ENCODE measurements at regions not wholly inside any gene's neighbourhood (a gene's known extent, or its start where the extent isn't known, plus 50 kb on each side); places are given as distances from the start of the nearest gene placed in this dataset.

DNA sequence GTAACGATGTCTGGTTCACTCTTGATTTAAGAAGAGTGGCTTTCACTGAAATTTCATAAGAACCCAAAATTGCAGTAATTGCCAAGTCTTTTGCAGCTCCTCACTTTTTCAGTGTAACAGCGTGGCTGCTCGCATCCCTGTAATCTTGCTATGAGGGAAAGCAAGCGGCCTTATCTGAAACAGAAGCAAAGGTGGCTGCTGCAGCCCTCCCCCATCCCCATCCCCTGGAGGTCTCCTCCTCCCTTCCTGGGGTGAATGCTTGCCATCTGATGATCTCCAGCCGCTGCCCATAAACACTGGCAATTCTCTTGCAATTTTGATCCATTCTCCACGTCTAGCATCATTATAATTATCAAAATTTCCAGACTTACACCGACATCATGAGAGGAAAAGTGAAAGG is 182.5 kb upstream of the ASIC2 start:
- no peak for DNase-seq (ENCODE audit: low read depth)

- DNase-seq (ENCODE audit: low read depth) = no peak
Measured at GRCh38 chr17:33481652-33482051, 188.6 kb upstream of the ASIC2 start.

DNA sequence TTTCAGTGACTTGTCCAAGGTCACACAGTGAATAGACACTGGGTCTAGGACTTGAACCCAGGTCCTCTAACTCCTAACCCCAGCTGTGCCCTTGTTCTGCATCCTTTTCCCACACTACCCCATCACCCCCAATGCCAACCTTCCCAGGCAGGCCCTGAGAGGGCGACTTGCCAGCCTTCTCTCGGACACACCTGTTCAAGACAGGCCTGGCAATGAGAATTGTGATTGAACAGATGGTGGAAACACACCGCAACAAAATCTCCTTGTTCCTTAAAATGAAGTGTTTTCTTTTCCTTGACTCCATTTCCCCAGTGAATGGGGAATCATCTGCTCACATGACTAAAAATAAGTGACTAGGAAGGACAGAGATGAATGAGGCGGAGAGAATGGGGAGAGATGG is 189.5 kb upstream of the ASIC2 start:
- DNase-seq (ENCODE audit: low read depth) = no peak

DNA sequence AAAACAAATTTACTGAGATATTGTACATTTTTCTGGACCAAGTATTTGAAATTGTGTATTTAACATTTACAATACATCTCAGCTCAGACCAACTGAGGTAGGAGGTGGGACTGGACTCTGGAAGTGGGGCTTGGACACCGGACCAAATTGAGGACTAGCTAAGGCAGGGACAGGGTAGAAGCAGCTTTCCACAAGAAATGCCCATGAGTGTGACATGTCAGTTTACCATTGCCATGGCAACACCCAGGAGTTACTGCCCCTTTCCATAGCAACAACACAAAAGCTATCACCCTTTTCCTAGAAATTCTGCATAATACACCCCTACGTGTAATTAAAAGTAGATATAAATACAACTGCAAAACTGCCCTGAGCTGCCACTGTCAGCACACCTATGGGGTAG is 191.5 kb upstream of the ASIC2 start:
- no peak for DNase-seq (ENCODE audit: low read depth)

DNA sequence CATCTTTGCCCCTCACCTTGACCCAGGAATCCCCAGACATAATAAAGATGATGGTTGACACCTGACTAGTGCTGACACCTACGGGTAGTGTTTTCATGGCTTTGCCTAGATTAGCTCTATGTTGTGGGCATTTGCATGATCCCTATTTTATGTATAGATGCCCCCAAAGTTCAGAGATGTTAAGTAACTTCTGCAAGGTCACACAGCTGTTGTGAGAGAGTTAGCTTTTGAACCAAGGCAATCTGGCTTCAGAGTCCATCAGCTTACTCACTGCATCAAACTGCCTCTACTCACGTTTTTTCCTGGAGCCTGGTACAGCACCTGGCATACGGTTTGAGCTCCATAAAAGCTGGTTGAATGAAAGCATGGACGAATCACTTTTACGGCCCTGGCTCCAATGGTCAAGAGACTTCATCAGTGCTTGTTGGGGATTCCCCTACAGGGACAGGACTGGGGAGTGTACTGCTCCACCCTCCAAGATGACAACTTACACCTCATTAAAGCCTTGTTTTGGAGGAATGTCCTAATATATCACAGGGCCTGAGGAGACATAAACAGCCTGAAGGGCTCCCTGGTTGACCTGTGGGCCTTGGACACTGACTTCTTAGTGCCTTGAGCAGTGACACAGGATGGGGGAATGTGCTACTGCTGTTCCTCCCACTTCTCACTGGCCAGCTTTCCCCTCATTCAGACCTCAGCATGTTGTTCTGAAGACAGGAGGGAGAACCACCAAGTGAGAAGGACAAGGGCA is 193.2 kb upstream of the ASIC2 start:
- no peak for DNase-seq (ENCODE audit: low read depth)

- no peak for DNase-seq (ENCODE audit: low read depth)
Measured at GRCh38 chr17:33487187-33487879, 194.2 kb upstream of the ASIC2 start.

DNA sequence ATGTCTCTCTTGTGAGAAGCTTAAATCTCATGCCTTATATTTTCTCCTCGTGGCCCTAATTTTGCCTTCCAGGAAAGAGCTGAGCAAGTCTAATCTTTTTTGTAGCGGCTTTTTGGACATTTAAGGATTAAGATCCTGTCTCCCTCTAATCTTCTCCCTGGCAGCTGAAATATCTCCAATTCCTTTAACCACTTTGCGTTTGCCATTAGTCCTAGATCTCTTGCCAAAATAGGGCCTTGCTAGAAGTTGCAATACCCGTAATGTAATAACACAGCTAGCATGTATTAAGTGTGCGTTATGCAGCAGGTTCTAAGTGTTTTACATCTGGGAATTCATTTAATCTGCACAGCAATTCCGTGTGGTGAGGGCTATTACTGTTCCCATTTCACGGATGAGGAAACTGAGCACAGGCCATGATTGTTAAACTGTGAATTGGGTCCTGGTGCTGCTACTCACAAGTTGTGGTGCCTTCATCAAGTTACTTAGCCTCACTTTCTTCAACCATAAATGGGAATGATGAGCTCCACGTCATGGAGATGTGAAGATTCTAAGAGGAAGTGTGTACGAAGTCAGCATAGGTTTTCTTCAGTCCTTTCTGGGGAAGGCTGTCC is 198.9 kb upstream of the ASIC2 start:
- DNase-seq (ENCODE audit: low read depth) = no peak

DNA sequence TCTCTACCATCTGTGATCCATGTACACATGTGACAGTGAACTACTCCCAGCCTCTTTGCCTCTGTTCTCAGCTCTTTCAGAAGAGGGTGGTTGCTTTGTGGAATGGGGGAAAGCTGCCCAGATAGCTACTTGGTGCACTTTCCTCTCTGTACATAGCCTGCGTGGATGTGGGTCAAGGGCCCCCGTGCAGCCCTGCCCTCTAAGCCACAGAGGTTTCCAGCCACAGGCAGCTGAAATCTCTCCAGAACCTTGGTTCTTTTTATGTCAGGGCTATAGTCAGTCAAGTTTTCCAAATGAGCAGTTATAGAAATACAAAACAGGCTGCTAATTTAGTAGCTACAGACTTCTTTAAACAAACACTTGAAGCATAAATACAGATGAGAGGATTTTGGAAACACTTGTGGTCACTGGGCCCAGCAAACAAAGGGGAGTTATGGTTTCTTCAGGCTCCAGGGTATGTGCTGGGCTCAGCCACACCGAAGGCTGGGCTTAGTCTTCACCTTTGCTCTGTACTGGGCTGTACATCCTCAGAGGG is 199.7 kb upstream of the ASIC2 start:
- no peak for DNase-seq (ENCODE audit: low read depth)

GRCh38 chr17:33493566-33493965 is 200.5 kb upstream of the ASIC2 start:
- DNase-seq (ENCODE audit: low read depth) = no peak

GRCh38 chr17:33494151-33494550 is 201.1 kb upstream of the ASIC2 start:
- no peak for DNase-seq (ENCODE audit: low read depth)

DNA sequence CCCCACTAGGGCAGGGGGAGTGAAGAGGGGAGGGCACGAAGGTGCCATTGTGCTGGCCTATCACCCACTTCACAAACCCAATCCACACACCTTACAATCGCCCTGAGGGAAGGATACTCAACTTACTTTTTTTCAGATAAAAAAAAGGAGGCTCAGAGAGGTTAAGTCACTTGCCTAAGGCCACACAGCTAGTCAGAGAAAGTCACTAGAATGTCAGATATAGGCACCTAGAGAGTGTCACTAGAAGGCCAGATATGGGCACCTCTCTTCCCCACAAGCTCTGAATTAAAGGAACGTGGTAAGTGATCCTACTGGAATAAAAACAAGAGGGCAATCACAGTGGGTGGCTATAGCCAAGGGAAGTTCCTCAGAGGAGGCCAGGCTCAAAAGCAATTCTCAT is 204.5 kb upstream of the ASIC2 start:
- DNase-seq (ENCODE audit: low read depth) = no peak

- DNase-seq (ENCODE audit: low read depth) = no peak
Measured at GRCh38 chr17:33498069-33498468, 205.0 kb upstream of the ASIC2 start.

DNA sequence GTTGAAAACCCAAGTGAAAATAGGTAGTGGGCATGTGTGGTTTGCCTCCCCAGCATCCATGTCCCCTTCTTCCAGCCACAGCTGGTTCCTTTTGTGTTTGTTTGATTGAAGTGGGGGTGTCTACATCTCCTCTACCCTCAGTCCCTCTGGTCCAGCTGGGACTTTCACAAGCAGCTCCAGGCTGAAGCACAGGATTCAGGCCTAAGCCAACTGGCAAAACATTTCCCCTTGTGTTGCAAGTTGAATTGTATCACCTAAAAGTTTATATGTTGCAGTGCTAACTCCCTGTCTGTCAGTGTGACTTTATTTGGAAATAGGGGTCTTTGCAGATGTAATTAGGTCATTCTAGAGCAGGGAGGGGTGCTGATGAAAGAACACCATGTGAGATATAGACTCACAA is 205.9 kb upstream of the ASIC2 start:
- DNase-seq (ENCODE audit: low read depth) = no peak

DNA sequence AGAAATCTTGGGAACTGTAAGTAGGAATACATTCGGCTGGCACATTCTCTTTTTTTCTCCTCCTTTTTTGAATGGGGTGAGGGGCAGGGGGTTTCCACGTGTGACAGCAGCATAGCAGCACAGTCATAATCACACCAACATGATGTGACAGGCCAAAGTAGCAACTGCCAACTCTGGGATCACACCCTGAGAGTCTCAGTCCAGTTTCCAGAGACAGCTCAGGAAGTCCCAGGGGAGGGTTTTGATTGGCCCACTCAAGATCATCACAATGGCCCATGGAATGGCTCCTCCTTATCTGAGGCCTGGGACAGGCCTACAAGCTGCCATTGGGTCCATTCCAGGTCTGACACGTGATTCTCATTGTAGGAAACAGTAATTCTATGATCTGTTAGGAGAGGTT is 207.1 kb upstream of the ASIC2 start:
- no peak for DNase-seq (ENCODE audit: low read depth)

DNA sequence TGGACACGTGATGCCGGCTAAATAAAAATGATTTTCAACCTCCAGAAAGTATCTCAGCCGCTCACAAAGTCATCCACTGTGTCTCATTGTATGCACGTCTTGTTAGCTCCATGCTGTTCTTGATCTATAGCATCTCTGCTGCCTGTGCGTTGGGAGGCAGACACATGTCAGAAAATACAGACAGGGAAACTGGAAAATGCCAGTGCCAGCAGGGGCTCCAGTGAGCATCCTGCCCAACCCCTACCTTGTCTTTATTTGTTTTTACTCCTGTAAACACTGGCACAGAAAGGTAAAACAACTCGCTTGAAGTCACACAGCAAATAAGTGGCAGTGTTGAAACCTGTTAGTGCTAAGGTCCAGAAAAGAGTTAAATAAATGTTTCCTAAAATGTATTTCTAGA is 208.1 kb upstream of the ASIC2 start:
- DNase-seq (ENCODE audit: low read depth) = no peak

DNA sequence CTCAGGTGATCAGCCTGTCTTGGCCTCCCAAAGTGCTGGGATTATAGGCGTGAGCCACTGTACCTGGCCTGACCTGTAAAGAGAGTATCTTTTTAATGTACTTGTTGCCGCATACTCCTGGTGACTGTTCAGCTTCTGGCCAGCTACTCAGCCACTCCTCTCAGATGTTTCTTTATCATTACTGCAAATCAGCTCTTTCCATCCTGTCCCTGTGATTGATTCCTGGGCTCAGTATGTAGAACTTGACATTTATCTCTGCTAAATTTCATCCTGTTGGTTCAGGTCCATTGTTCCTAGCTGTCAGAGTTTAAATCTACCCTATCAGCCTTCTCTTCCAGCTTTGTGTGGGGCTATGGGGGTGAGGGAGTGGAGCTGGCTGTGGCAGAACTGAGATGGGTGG is 211.5 kb upstream of the ASIC2 start:
- no peak for DNase-seq (ENCODE audit: low read depth)

GRCh38 chr17:33506889-33507650 is 214.0 kb upstream of the ASIC2 start:
- DNase-seq (ENCODE audit: low read depth) = no peak

DNA sequence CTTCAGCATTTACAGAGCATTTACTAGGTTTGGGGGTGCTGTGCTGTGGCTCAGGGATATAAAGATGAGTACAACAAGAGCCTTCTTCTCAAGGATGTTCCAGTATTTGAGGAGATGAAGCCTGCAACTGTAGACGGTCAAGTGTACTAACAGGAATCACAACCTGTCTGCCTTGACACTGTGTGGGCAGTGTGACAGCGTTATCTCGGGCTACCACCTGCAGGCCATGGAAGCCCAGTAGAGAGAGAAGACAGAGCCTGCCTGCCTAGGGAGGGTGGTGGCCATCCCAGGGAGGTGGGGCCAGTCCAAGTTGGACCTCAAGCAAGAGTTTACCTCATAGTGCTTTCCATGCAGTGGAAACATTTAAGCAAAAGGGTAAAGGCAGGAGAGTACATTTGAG is 215.1 kb upstream of the ASIC2 start:
- no peak for DNase-seq (ENCODE audit: low read depth)

DNA sequence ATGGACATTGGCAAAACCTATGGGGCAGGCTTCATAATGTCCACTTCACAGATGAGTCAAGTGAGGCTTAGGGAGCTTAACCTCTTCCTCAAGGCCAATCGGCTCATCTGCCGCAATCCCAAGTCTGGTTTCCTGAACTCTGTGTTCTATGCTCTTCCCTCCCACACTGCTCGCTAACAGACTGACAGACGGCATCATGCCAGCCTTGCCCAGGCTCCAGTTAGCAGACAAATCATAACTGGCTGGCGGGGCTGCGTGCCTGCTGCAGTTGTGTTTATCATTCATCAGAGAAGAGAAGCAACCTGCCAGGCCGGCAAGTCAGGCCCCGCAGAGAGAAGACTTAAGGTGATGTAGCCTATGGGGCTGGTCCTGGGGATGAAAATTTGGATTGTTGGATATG is 216.2 kb upstream of the ASIC2 start:
- no peak for DNase-seq (ENCODE audit: low read depth)

DNA sequence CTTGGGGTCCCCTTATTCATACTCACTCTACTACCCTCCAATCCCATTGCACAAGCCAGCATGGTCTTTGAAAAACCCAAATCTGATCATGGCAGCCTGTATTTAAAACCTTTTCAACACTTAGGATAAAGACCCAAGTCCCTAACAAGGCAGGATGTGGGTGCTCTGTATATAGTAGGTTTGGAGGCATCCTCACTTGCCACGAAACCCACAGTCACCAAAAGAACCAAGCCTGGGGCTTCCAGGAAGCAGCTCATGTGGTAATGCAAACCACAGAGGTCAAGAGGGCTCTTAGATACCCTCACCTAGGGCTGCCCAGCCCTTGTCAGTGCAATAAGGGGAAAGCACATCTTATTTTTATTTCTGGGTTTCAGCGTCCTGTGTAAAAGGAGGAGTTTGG is 218.6 kb upstream of the ASIC2 start:
- DNase-seq (ENCODE audit: low read depth) = no peak

DNA sequence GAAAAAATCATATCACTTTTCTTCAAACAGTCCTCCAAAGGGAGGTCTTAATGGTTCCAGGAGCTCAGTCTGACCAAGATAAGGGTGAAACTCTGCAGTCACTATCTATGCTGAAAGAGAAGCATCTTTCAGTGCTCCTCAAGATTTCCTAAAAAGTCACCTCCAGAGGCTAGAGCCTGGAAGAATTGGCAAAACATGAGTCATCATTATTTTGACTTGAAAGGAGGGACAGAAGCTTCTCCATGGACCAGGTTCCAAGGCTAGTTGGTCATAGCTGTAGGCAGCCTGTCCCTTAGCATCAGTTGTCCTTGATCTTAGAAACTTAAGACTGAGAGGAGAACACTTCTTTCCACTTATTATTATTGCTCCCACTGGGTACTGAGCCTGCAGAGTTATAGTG is 219.0 kb upstream of the ASIC2 start:
- DNase-seq (ENCODE audit: low read depth) = no peak

- no peak for DNase-seq (ENCODE audit: low read depth)
Measured at GRCh38 chr17:33513769-33514168, 220.7 kb upstream of the ASIC2 start.

- no peak for DNase-seq (ENCODE audit: low read depth)
Measured at GRCh38 chr17:33514369-33514768, 221.3 kb upstream of the ASIC2 start.

Measured in activated T-cell treated with anti-CD3 and anti-CD28 coated beads for 1 hour (primary cell).